ENCODE measurements at regions not wholly inside any gene's neighbourhood (a gene's known extent, or its start where the extent isn't known, plus 50 kb on each side); places are given as distances from the start of the nearest gene placed in this dataset.
A peak's percentile ranks its signal among the peaks of the same experiment; 100 is the strongest.

GRCh38 chr9:80093695-80094094 lies 521.9 kb downstream of the TLE4 start:
- no peak for DNase-seq

GRCh38 chr9:80091526-80091925 lies 519.8 kb downstream of the TLE4 start:
- no peak for DNase-seq

DNA sequence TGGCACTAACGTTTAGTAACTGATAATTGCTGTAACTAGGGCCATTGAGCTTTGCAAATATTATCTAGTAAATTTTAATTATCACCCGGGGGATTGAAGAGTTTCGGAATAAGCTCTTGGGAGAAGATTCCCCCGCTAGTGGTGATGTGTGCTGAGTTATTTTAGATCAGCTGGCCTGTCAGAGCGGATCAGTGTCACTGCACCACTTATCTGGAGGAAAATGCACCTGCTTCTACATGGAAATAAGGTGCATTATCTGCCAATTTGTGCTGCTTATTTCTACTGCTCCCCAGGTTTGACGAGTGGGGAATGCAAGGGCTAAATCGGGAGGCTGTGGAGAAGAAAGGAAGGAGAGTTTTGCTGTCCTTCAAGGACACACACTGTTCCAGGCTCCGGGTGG lies 518.6 kb downstream of the TLE4 start:
- no peak for DNase-seq

GRCh38 chr9:80086822-80087345 lies 515.1 kb downstream of the TLE4 start:
- no peak for DNase-seq

DNA sequence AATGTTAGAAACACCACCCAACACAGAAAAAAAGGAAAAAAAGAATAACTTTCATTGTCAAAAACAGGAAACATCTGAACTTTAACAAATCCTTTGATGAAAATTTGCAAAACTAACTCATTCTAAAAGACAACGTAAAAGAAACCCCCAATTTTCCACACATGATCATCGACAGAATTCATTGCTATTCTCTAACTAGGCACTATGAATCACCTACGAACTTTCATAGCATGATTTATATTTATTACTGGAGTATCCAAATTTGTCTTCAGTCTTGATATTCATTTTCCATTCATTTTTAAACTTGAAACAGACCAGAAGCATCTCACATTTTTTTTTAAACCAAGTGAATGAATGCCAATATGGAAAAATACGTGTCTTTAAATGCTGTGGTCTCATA lies 514.6 kb downstream of the TLE4 start:
- DNase-seq: no peak

- DNase-seq: no peak
Measured at GRCh38 chr9:80085668-80086067, 513.9 kb downstream of the TLE4 start.

DNA sequence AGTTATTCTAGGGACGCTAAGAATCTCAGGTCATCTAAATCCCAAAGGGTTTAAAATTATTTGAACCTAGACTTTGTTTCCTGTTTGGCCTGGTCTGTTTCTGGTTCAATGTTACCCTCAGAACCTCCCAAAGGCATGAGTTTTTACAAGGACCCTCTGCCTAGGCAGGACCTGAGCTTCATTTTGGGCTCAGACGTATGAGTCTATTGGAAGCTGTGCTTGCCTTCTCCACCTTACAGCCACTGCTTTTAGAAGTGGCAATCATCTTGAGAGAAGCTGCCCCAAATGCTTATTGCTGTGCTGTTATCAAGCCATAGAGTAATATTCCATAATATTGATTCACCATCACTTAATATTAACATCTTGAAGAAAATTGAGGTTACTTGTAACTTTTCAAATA lies 510.4 kb downstream of the TLE4 start:
- DNase-seq: no peak

DNA sequence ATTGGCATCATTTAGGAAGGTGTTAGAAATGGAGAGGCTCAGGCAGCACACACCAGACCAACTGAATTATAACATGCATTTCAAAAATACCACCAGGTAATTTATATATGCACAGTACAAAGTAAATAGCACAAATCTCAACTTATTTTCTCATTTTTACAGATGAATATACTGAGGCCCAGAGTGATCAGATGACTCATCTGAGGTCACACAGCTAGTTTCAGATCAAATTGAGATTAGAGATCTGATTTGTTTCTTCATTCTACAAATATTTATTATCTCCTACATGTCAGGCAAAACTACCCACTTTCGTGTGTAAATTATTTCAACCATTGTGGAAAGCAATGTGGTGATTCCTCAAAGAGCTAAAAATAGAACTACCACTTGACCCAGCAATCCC lies 507.1 kb downstream of the TLE4 start:
- DNase-seq: no peak

DNA sequence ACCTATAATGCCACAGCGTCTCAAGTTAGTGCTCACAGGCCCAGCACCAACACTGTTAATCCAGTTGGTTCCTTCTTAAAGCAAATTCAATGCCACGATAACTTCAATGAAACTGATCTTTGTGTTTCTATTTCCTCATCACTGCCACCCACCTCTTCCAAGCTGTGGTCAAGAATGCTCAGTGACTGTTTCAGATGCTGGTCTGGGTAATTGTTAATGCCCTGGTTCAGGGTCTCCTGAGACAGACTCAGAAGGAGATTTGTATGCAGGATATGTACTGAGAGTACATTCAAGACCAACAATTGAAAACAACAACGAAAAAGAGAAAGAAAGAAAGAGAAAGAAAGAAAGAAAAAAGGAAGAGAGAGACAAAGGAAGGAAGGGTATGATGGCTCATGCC lies 505.3 kb downstream of the TLE4 start:
- DNase-seq: no peak

DNA sequence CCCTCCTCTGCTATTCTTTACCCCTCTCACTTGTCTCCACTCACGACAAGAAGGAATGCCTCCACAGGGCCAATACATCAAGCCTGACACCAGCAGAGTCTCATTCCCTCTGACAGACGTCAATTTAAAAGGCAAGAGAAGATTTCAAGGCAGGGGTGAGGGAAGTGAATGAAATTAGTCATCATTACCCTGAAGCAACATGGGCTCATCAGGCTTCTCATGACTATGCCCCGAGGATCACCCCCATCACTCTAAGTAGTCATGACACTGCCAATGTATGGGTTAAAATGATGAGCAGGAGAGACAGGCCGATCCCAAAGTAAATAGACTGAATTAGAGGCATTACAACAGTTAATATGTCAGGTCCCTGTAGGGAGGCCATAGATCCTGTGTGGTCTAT lies 504.4 kb downstream of the TLE4 start:
- no peak for DNase-seq

DNA sequence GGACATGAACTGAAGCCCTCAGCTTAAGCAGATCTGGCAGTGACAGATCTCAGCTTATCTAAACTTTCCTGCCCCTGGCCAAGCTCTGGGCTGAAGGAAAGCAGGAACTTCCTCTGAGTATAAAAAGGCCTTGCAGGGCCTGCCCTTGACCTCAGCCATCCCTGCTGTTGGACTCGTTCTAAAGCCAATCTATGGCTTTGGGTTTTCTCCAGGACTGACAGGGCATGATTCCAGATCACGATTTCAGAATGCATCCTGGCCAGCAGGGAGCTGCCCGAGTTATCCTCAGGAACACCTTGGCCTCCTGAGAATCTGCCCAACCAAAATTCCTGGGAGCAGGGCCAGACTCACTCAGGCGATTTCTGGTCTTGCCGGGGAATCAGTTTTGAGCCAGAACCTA lies 502.7 kb downstream of the TLE4 start:
- peak; percentile 0 to 41 for DNase-seq

GRCh38 chr9:80072451-80072850 lies 500.7 kb downstream of the TLE4 start:
- peak in 1 of 2 experiments; percentile 24 for DNase-seq

DNA sequence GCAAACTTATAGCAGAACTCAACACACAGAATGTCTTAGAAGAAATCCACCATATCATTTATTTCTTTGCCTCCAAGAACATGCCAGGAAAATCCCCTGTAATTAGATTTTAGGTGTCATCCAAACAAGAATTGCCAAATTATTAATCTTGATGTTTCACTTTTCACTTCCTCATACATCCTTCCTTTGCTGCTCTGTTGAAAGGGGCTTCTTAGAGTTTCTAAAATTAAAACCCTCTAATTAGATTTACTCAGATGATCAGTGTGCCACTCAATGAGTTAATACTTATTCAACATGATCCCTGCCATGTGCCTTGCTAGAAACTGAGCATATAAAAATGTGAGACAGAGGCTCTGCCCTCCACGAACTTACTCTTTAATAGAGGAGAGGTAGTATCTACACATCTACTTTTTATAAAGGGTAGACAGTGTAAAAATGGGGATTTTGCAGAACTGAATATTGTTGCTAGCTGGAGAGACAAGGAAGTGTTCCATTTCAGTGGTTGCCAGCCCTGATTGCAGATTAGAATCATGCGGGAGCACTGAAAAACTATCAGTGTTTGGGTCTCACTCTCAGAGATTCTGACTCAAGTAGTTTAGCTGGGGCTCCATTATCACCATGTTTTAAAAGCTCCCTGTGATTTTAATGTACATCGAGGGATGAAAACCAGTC lies 498.4 kb downstream of the TLE4 start:
- no peak for DNase-seq

GRCh38 chr9:80066931-80067330 lies 495.2 kb downstream of the TLE4 start:
- DNase-seq: no peak

GRCh38 chr9:80062567-80062966 lies 490.8 kb downstream of the TLE4 start:
- no peak for DNase-seq

DNA sequence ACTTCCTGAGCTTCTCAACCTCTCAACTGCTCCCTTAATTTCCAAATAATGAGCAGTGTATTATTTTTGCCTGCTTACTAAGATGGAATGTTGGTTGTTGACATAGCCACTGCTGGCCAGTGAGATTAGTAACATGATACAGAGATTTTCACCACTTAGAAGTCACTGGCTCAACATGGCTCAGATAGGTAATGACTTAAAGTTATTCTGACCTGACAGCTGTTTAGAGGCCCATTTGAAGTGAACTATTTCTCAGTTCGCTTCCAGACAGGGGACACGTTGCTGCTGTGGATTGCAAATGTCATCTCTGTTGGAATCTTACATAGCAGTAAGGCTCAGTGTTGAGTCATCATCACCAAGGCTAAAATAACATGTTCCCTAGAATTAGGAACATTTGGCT lies 490.2 kb downstream of the TLE4 start:
- DNase-seq: no peak

DNA sequence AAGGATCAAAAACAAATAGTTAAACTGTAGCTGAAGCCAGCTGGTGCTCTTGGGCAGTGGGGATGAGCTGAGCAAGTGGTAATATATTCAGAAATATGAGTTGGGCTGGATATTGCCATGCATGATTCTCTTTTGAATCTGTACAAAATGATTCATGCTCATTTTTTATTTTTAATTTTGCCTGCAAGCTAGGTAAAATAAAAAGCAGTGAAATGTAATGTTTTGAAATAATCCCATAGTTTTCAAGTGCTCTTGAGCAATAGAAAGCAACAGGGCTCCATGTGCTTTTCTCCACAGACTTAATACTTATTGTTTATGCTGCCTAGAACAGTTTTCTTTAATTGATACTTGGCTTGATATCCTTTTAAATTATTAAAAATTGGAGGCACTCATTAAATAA lies 489.3 kb downstream of the TLE4 start:
- DNase-seq: no peak

- DNase-seq: no peak
Measured at GRCh38 chr9:80059979-80060378, 488.2 kb downstream of the TLE4 start.

DNA sequence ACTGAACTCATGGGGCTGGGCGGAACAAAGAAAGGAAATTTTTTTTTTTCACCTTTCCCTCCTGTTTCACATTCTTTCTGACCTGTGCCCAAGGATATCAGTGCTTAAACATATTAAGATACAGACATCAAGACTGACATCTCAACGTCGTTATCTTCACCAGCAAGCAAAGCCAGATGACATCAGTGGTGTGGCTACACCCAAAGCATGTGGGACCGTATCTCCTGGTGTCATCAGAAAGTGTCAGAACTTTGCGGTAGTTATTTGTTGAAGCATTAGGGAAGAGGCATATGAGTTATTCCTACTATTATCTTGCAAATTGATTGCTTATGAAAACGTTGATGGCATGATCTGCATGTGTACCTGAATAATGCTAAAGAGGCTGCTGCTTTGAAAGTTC lies 487.4 kb downstream of the TLE4 start:
- DNase-seq: no peak

- DNase-seq: no peak
Measured at GRCh38 chr9:80052830-80053229, 481.1 kb downstream of the TLE4 start.

DNA sequence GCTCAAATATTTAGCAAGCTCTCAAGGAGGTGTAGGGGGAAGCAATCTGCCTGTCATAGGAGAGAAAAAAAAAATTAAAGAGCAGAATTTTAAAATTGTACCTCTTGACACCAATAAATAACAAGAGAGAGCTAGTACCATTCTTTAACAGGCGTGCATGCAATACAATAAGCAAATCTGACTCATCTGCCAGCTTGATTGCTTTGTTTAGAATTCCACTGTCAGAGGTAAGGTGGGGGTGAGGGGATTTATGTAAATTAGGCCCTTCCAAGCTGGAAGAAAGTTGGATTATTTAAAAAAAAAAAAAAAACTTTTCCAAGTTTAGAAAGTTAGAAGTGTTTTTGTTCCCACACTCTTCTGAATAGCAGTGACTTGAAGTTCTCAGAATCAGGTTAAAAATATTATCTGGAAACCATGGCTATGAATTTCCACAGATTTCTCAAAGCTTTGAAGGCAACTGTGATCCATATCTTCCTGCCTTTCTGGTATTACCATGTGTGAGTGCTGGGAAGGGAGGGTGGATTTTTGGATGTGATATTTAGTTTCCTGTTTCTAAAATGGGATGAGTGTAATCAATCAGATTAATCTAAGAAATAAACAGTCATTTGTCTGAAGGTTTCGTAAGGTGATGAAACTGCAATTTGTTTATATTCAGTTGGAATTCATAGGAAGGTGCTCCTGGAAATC lies 477.5 kb downstream of the TLE4 start:
- DNase-seq: no peak

GRCh38 chr9:80046481-80046880 lies 474.7 kb downstream of the TLE4 start:
- DNase-seq: no peak

DNA sequence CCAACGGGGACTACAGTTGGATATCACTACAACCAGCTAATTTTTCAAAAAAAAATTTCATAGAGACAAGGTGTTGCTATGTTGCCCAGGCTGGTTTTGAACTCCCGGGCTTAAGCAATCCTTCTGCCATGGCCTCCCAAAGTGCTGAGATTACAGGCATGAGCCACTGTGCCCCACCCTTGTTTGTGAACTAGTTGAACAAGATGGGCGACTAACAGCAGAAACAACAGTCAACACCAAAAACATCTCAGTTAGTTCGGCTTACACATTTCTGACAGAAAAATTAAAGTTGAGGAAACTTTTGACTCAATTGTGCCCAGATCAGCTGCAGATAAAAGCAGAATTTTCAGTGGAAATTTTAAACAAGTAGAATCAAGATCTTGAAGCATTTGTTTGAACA lies 470.1 kb downstream of the TLE4 start:
- no peak for DNase-seq

- no peak for DNase-seq
Measured at GRCh38 chr9:80040457-80040856, 468.7 kb downstream of the TLE4 start.

DNA sequence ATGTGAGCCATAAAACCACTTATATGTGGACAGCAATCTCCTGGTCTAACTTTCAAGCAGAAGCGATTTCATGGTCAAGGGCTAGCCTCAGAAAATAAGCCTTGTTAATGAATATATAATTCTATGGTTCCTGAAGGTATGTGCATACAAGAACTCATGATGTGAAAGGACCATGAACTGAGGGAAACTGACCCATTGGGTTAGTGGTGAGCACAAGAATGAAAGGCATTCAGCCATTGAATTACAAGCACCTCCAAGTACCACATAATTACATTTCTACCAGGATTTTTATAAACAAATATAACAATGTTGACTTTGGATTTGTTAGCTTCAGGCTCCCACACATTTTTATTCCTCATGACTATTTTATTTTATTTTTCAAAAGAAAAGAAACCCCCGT lies 459.0 kb downstream of the TLE4 start:
- DNase-seq: no peak

All from NCI-H446 (cell line).